RKO (cell line): ENCODE measurements at regions not wholly inside any gene's neighbourhood (a gene's known extent, or its start where the extent isn't known, plus 50 kb on each side); places are given as distances from the start of the nearest gene placed in this dataset.

ENCODE experiments used
- DNase-seq: peaks from one replicate; pipeline ENCODE4 v3.0.0-alpha.2; 2016; ENCODE audit warnings: low spot score

- DNase-seq: no peak
Measured at GRCh38 chrX:16451334-16451733, 198.6 kb upstream of the S100G start.

GRCh38 chrX:16454926-16455325 is 195.0 kb upstream of the S100G start:
- no peak for DNase-seq

GRCh38 chrX:16457239-16457638 is 192.7 kb upstream of the S100G start:
- DNase-seq: no peak

- DNase-seq: no peak
Measured at GRCh38 chrX:16458208-16458607, 191.8 kb upstream of the S100G start.

GRCh38 chrX:16459008-16459407 is 190.9 kb upstream of the S100G start:
- DNase-seq: no peak

DNA sequence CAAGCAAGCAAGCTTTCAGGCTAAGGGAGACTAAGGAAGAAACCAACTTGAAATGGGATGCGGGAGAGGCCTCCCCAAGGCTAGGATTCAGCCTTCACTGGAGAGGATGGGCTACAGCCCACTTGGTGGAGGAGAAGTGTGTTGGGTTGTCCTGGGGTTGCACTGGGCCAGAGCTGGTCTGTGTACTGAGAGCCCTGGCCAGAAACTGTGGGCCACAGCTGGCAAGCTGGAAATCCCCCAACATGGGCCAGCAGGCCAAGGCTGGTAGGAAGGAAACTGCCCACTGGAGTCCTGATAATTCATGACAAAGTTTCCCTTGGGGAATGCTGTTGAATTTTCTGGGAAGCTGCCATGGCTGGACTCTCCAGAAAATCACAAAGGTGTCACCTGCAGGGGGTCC is 188.0 kb upstream of the S100G start:
- no peak for DNase-seq

GRCh38 chrX:16462912-16463311 is 187.0 kb upstream of the S100G start:
- no peak for DNase-seq

DNA sequence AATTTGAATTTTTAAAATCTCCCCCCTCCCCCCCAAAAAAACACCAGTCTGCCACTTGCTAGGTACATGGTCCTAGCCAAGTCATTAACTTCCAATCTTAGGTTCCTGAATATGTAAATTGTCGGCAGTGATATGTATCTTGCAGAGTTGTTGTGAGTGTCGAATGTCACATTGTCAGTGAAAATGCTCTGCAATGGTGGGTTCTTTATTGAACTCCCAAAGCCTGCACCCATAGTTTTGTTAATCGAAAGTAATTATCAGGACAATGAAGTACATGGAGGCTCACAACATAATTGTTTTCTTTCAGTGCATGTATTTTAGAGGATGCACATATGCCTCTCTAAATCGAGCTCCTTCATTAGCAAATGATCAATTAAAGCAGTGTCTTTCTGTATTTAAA is 185.6 kb upstream of the S100G start:
- no peak for DNase-seq

DNA sequence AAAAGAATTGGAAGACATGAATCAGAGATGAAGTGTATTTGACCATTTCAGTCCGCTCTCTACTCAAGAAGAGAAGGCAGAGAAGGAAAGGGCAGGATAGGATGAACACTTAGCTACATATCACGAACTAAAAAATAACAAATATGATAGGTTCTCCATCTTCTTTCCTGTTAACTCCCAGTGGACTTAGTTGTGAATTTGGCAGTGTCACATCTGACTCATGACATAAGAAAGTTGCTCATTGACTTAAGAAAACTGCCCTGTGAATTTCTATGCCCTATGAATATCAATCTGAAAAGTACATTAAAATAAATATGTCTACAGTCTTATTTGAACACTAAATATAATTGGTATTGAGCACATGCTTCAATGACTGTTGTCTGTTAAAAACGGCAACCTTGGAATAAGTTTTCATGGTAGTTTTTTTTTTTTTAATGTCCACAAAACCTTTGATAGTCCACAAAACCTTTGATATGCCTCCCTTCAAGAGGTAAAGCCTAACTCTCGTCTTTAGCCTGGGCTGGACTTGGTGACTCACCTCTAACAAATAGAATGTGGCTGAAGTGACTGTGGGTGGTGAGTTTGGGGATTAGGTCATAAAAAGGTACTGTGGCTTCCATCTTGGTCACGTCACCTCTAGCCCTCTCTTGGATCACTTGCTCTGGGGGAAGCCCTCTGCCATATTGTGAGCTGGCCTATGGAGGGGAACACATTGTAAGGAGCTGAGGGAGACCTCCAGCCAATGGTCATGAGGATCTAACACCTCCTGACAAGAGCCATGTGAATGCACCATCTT is 184.7 kb upstream of the S100G start:
- peak; percentile 32 for DNase-seq

DNA sequence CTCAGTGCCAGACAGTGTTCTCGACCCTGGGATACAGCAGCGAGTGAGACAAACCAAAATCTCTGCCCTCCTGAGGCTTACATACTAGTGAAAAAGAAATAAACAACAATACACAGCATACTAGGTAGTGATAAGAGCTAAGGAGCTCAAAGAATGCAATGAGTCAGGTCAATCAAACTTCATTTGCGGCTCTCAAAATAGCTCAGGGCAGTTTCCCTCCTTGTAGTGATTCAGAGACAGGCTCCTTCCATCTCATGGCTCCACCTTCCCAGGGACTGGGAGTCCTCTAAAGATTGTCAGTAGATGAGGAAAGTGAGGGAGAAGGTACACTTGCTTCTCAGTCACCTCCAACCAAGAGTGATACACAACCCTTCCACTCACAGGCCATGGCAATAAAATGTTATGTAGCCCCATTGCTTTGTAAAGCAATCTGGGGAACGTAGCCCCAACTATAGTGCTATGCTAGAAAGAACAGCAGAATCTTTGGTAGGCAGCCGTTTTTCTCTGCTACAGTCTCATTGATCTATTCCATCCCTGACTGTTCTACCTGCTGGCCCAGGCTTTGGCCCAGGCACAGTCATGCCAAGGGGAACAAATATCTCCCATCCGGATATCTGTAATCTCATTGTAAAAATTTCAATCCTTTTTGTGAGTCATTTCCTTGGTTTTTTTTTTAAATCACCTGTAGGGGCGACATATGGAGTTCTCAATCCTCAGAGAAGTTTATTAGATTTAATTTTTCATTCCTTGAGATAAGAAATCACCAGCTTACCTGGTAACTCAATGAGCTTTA is 183.1 kb upstream of the S100G start:
- no peak for DNase-seq

DNA sequence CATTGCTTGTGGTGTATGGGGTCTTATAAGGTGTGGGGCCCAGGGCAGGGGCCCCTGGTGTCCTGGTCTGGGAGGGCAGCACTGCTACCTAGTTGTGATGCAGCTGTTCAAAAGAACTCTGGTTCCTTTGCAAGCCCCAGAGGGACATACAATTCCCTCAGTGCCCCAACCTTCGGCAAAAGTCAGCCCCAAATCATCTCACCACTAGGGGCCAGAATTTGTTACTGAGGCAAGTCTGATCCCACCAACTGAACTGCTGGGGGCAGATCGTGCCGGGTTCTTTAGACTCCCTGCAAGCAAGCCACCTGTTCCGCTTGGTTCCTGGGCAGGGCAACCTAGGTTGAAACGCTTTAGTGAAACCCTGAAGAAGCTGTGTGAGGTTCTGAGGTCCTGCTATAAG is 180.1 kb upstream of the S100G start:
- DNase-seq: no peak

GRCh38 chrX:16472345-16472744 is 177.6 kb upstream of the S100G start:
- no peak for DNase-seq

- no peak for DNase-seq
Measured at GRCh38 chrX:16474511-16474910, 175.4 kb upstream of the S100G start.

DNA sequence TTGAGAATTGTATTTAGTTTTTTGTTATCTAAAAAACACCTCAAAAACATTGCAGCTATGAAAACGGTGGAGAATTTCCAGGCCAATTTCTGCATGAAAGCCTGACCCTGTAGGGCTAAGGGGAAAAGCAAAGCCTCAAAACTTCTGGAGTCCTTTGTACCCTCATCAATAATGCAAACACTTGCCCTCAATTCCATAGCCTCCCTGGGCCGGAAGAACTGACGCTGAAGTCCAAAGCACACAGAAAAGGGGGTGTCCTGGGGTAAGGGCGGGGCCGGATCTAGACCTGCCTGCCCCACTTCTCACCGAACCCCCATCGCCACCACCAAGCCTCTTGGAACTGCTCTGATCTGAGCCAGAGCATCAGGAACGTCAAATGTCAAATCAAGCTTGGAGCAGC is 173.9 kb upstream of the S100G start:
- no peak for DNase-seq

- DNase-seq: no peak
Measured at GRCh38 chrX:16476692-16477091, 173.3 kb upstream of the S100G start.

- DNase-seq: peak; percentile 93
Measured at GRCh38 chrX:16479206-16479869, 170.6 kb upstream of the S100G start.

DNA sequence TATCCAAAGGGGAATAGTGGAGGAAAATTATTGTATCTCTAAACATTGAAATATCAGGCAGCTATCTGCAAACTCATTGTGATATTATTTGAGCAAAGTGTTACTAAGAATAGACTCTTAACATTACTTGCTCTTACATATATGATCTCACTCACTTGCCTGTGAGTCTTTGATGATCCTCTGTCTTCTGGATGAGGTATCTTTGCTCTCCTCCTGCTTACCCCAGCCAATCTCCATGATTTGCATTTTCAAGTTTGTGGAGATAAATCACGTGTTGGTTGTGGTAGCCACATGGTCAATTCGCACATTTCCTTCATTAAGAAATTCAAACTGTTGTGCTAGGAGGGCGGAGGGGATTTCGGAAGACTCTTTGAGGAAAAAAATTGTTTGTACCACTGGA is 169.9 kb upstream of the S100G start:
- no peak for DNase-seq

- peak; percentile 99 for DNase-seq
Measured at GRCh38 chrX:16484338-16484737, 165.6 kb upstream of the S100G start.

- peak; percentile 19 for DNase-seq
Measured at GRCh38 chrX:16487620-16488385, 162.2 kb upstream of the S100G start.

DNA sequence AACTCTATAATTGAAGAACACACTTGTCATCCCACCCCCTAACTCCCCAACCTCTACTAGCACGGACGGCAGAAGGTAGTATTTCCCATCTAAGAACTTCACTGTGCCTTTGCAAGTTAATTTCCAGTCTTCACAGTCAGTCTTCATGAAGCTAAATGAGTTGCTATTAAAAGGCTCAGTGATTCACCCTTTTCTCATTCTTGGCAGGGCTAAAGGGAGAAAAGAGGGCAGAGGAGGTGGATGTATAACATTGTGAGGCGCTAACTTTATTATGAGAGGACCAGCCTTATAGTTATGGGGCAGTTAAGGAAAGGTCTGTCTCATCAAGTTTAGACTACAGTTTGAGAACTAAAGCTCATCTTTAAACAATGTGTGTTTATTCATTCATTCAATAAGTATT is 161.0 kb upstream of the S100G start:
- no peak for DNase-seq

DNA sequence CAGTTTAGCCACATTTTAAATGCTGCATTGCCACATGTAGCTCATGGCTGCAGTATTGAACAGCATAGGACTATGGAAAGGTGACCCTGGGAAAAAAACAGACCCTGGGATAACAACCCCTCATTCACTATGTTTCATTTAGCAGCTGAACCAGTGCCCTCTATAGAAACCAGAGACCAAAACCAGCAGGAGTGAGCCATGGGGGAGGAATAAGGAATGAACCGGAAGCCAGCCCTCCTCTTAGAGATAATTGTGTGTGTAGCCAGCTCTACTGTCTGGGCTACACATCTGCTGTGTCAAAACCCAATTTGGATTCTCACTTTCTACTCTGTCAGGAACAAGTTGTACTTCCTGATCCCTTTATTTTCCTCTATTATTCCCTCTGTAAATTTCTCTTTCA is 158.5 kb upstream of the S100G start:
- no peak for DNase-seq

GRCh38 chrX:16496175-16496574 is 153.8 kb upstream of the S100G start:
- no peak for DNase-seq
